ENCODE measurements at regions not wholly inside any gene's neighbourhood (a gene's known extent, or its start where the extent isn't known, plus 50 kb on each side); places are given as distances from the start of the nearest gene placed in this dataset.

- no peak for DNase-seq
Measured at GRCh38 chr7:155203059-155203881, 94.4 kb upstream of the INSIG1 start.

GRCh38 chr7:155203882-155204691 is 93.6 kb upstream of the INSIG1 start:
- no peak for DNase-seq

GRCh38 chr7:155204744-155205367 is 92.8 kb upstream of the INSIG1 start:
- no peak for DNase-seq

GRCh38 chr7:155205368-155206317 is 92.0 kb upstream of the INSIG1 start:
- DNase-seq: peak; percentile 82

- DNase-seq: peak; percentile 58
Measured at GRCh38 chr7:155206318-155207020, 91.2 kb upstream of the INSIG1 start.

GRCh38 chr7:155207326-155208002 is 90.2 kb upstream of the INSIG1 start:
- DNase-seq: no peak

GRCh38 chr7:155208681-155209477 is 88.8 kb upstream of the INSIG1 start:
- no peak for DNase-seq

GRCh38 chr7:155209478-155210319 is 88.0 kb upstream of the INSIG1 start:
- DNase-seq: no peak

- no peak for DNase-seq
Measured at GRCh38 chr7:155210356-155210755, 87.3 kb upstream of the INSIG1 start.

- no peak for DNase-seq
Measured at GRCh38 chr7:155211173-155211572, 86.5 kb upstream of the INSIG1 start.

GRCh38 chr7:155211761-155212160 is 85.9 kb upstream of the INSIG1 start:
- DNase-seq: no peak

- DNase-seq: no peak
Measured at GRCh38 chr7:155212301-155213015, 85.2 kb upstream of the INSIG1 start.

GRCh38 chr7:155213385-155213784 is 84.3 kb upstream of the INSIG1 start:
- DNase-seq: no peak

GRCh38 chr7:155213955-155214740 is 83.5 kb upstream of the INSIG1 start:
- no peak for DNase-seq

GRCh38 chr7:155215576-155216325 is 81.9 kb upstream of the INSIG1 start:
- no peak for DNase-seq

- no peak for DNase-seq
Measured at GRCh38 chr7:155216475-155217272, 81.0 kb upstream of the INSIG1 start.

All from effector CD4-positive, alpha-beta T cell (primary cell).